Thyroid gland (tissue), 4 donors: ENCODE measurements at regions not wholly inside any gene's neighbourhood (a gene's known extent, or its start where the extent isn't known, plus 50 kb on each side); places are given as distances from the start of the nearest gene placed in this dataset.

Experiments
- DNase-seq, 2 donors: peaks; one replicate each; pipeline ENCODE4 v3.0.0-alpha.2; 2019
- H3K27ac ChIP-seq, 3 donors: fragments of 200-600 bp; sonication (generic); 1 replicate in 2 of 3; 2 replicates in 1 of 3; pipeline ENCODE4 v1.5.1; 2016 to 2019; ENCODE audit warnings: mild to moderate bottlenecking in 1 of 3, moderate library complexity in 1 of 3
- H3K27me3 ChIP-seq: fragments of 200-600 bp; sonication (generic); one replicate; pipeline ENCODE4 v1.5.1; 2019
- H3K36me3 ChIP-seq, 2 donors: fragments of 200-600 bp; sonication (generic); one replicate each; pipeline ENCODE4 v1.5.1; 2016 to 2019
- H3K4me1 ChIP-seq, 2 donors: fragments of 200-600 bp; sonication (generic); one replicate each; pipeline ENCODE4 v1.5.1; 2017 to 2019
- H3K4me3 ChIP-seq, 3 donors: fragments of 200-600 bp; sonication (generic); replicated peaks in 1 of 3; 1 replicate in 2 of 3; 2 replicates in 1 of 3; pipeline ENCODE4 v1.5.1; 2016; ENCODE audit warnings: mild to moderate bottlenecking in 1 of 3
- H3K9me3 ChIP-seq: fragments of 200-600 bp; sonication (generic); one replicate; pipeline ENCODE4 v1.5.1; 2017
- CTCF ChIP-seq, 6 experiments: fragments of 200-600 bp in 3 of 6; fragments of 450-650 bp in 3 of 6; sonication (generic) in 3 of 6; IDR thresholded peaks; one replicate each; pipeline ENCODE4 v1.5.1; 2016 to 2019; ENCODE audit warnings: antibody characterized with exemption in 6 of 6, mild to moderate bottlenecking in 2 of 6, inconsistent platforms in 1 of 6, moderate library complexity in 1 of 6
- POLR2A ChIP-seq, 2 donors: fragments of 450-650 bp; IDR thresholded peaks; one replicate each; pipeline ENCODE4 v1.6.1; 2017; ENCODE audit warnings: antibody characterized with exemption in 2 of 2, mild to moderate bottlenecking in 2 of 2, moderate library complexity in 1 of 2
- WGBS, 2 donors: methylation state at CpG; one replicate each; pipeline ENCODE4 v1.1.5; 2017; 5-methylcytosine and 5-hydroxymethylcytosine counted together
- intact Hi-C: fragments of 100-400 bp; cut with DNase I; formaldehyde crosslinking; loops from one replicate; pipeline ENCODE4 v1.15.1; 2023

GRCh38 chr3:15889936-15890335 is 92.2 kb upstream of the ANKRD28 start:
- no peak overlapping the region for H3K4me3 ChIP-seq
- no peaks in the 10 kb centered on the region for H3K9me3 ChIP-seq
- intact Hi-C loops = no loop called here
- DNase-seq = no peak
- no peaks in the 10 kb centered on the region for H3K36me3 ChIP-seq
- TF ChIP-seq CTCF (IDR thresholded peaks at IDR 0.05) = no peak
- TF ChIP-seq POLR2A (IDR thresholded peaks at IDR 0.05) = no peak
- H3K4me1 ChIP-seq = peaks cover 8 to 25% of the 10 kb centered on the region in 2 donors
- no peak overlapping the region for H3K27ac ChIP-seq
- H3K27me3 ChIP-seq = no peaks in the 10 kb centered on the region

GRCh38 chr3:15892311-15893227 is 94.8 kb upstream of the ANKRD28 start:
- H3K27ac ChIP-seq = peak overlapping the region; percentile 82 to 96 (median 88)
- peaks cover 8 to 25% of the 10 kb centered on the region in 2 donors for H3K4me1 ChIP-seq
- WGBS, 2 donors = 49% methylated on average over 3 of the region's 3 CpGs
- no peak for TF ChIP-seq CTCF (IDR thresholded peaks at IDR 0.05)
- no peak for TF ChIP-seq POLR2A (IDR thresholded peaks at IDR 0.05)
- no peaks in the 10 kb centered on the region for H3K9me3 ChIP-seq
- no peaks in the 10 kb centered on the region for H3K36me3 ChIP-seq
- peak; percentile 24 to 46 for DNase-seq
- H3K4me3 ChIP-seq = no peak overlapping the region
- intact Hi-C loops = no loop called here
- no peaks in the 10 kb centered on the region for H3K27me3 ChIP-seq

GRCh38 chr3:15894382-15894781 is 96.6 kb upstream of the ANKRD28 start:
- no peaks in the 10 kb centered on the region for H3K36me3 ChIP-seq
- no peak overlapping the region for H3K4me3 ChIP-seq
- H3K27me3 ChIP-seq = no peaks in the 10 kb centered on the region
- no peak for DNase-seq
- TF ChIP-seq CTCF (IDR thresholded peaks at IDR 0.05) = no peak
- no peak for TF ChIP-seq POLR2A (IDR thresholded peaks at IDR 0.05)
- intact Hi-C loops = no loop called here
- H3K4me1 ChIP-seq = peaks cover 8 to 28% of the 10 kb centered on the region in 2 donors
- peak overlapping the region; percentile 82 to 96 (median 88) for H3K27ac ChIP-seq
- WGBS, 2 donors = 93 to 94% methylated on average over 2 of the region's 2 CpGs
- no peaks in the 10 kb centered on the region for H3K9me3 ChIP-seq

GRCh38 chr3:15896500-15896899 is 98.7 kb upstream of the ANKRD28 start:
- 84 to 88% methylated on average over 2 of the region's 2 CpGs for WGBS, 2 donors
- no peaks in the 10 kb centered on the region for H3K9me3 ChIP-seq
- intact Hi-C loops = no loop called here
- TF ChIP-seq POLR2A (IDR thresholded peaks at IDR 0.05) (no peak), CTCF (IDR thresholded peaks at IDR 0.05) (no peak)
- peaks cover 8 to 32% of the 10 kb centered on the region in 2 donors for H3K4me1 ChIP-seq
- H3K27ac ChIP-seq = no peak overlapping the region
- H3K27me3 ChIP-seq = no peaks in the 10 kb centered on the region
- no peaks in the 10 kb centered on the region for H3K36me3 ChIP-seq
- no peak for DNase-seq
- H3K4me3 ChIP-seq = no peak overlapping the region

- peak overlapping the region; percentile 10 to 60 (median 50) for H3K27ac ChIP-seq
- H3K36me3 ChIP-seq = no peaks in the 10 kb centered on the region
- peak; percentile 36 to 51 for DNase-seq
- H3K4me1 ChIP-seq = peaks cover 15 to 28% of the 10 kb centered on the region in 2 donors
- WGBS, 2 donors = 69 to 96% methylated on average over 2 of the region's 2 CpGs
- no peaks in the 10 kb centered on the region for H3K9me3 ChIP-seq
- intact Hi-C loops = no loop called here
- no peak overlapping the region for H3K4me3 ChIP-seq
- H3K27me3 ChIP-seq = no peaks in the 10 kb centered on the region
- TF ChIP-seq POLR2A (IDR thresholded peaks at IDR 0.05) (no peak), CTCF (IDR thresholded peaks at IDR 0.05) (no peak)
Observed at GRCh38 chr3:15899388-15899787, 101.6 kb upstream of the ANKRD28 start.
